Right lobe of liver (tissue), 4 donors: ENCODE measurements at regions not wholly inside any gene's neighbourhood (a gene's known extent, or its start where the extent isn't known, plus 50 kb on each side); places are given as distances from the start of the nearest gene placed in this dataset.

ENCODE experiments used
- POLR2A ChIP-seq: fragments of 450-650 bp; IDR thresholded peaks from one replicate; pipeline ENCODE4 v1.6.1; 2017; ENCODE audit warnings: antibody characterized with exemption, mild to moderate bottlenecking
- TF ChIP-seq, protein P1 (sequence below), 4 donors: fragments of 200-600 bp in 3 of 4; fragments of 450-650 bp in 1 of 4; IDR thresholded peaks; one replicate each; pipeline versions ENCODE4 v1.5.1 to v1.8.0; 2016 to 2022; ENCODE audit warnings: antibody characterized with exemption in 4 of 4, mild to moderate bottlenecking in 2 of 4
- donor health status: DM: no; HTN: no; CAD: no.
- donor health status: DM: no; HTN: no; CAD: no.
- donor health status: DM: no; HTN: yes; CAD: no.

DNA sequence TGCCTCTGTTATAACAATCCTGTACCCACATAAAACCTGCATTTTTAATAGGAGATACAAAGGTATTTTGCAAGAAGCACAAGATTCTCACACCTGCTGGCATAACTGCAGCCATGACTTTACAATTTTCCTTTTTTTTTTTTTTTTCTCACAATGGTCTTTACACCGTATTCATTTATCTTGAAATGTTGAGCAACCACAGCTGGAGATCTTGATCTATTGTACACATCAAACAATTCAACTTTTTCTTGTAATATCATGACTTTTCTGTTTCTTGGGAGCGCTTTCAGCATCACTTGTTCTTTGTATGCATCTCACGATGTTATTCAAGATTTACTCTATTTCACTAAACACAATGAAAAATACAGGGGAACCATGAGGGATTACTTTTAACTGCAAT, 651.4 kb downstream of the KCNT2 start:
- TF ChIP-seq, protein P1, sequence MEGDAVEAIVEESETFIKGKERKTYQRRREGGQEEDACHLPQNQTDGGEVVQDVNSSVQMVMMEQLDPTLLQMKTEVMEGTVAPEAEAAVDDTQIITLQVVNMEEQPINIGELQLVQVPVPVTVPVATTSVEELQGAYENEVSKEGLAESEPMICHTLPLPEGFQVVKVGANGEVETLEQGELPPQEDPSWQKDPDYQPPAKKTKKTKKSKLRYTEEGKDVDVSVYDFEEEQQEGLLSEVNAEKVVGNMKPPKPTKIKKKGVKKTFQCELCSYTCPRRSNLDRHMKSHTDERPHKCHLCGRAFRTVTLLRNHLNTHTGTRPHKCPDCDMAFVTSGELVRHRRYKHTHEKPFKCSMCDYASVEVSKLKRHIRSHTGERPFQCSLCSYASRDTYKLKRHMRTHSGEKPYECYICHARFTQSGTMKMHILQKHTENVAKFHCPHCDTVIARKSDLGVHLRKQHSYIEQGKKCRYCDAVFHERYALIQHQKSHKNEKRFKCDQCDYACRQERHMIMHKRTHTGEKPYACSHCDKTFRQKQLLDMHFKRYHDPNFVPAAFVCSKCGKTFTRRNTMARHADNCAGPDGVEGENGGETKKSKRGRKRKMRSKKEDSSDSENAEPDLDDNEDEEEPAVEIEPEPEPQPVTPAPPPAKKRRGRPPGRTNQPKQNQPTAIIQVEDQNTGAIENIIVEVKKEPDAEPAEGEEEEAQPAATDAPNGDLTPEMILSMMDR (IDR thresholded peaks at IDR 0.05), result no peak
- TF ChIP-seq POLR2A, result no peak
